Tibial artery (tissue), 4 donors: ENCODE measurements at regions not wholly inside any gene's neighbourhood (a gene's known extent, or its start where the extent isn't known, plus 50 kb on each side); places are given as distances from the start of the nearest gene placed in this dataset.

Source experiments
- DNase-seq, 2 donors: peaks; one replicate each; pipeline ENCODE4 v3.0.0-alpha.2; 2019
- H3K27ac ChIP-seq, 2 donors: fragments of 200-600 bp; sonication (generic) in 1 of 2; 1 replicate in 1 of 2; 2 replicates in 1 of 2; pipeline ENCODE4 v1.5.1; 2018 to 2019; ENCODE audit warnings: mild to moderate bottlenecking in 1 of 2
- H3K27me3 ChIP-seq, 2 donors: fragments of 200-600 bp; sonication (generic) in 1 of 2; one replicate each; pipeline versions ENCODE4 v1.5.1 to v1.6.0; 2016 to 2019
- H3K36me3 ChIP-seq, 3 donors: fragments of 200-600 bp; sonication (generic) in 2 of 3; one replicate each; pipeline ENCODE4 v1.5.1; 2016 to 2019; ENCODE audit warnings: mild to moderate bottlenecking in 2 of 3
- H3K4me1 ChIP-seq, 4 donors: fragments of 200-600 bp; sonication (generic) in 2 of 4; 1 replicate in 3 of 4; 2 replicates in 1 of 4; pipeline ENCODE4 v1.5.1; 2016 to 2019
- H3K4me3 ChIP-seq, 2 donors: fragments of 200-600 bp; sonication (generic) in 1 of 2; 1 replicate in 1 of 2; 2 replicates in 1 of 2; pipeline ENCODE4 v1.5.1; 2018 to 2019; ENCODE audit warnings: mild to moderate bottlenecking in 2 of 2
- H3K9me3 ChIP-seq, 3 donors: fragments of 200-600 bp; sonication (generic) in 1 of 3; one replicate each; pipeline ENCODE4 v1.5.1; 2016 to 2019
- CTCF ChIP-seq, 2 experiments: fragments of 200-600 bp in 1 of 2; fragments of 450-650 bp in 1 of 2; IDR thresholded peaks; one replicate each; pipeline ENCODE4 v1.5.1; 2017 to 2019; ENCODE audit warnings: antibody characterized with exemption in 2 of 2, mild to moderate bottlenecking in 1 of 2, moderate library complexity in 1 of 2
- intact Hi-C: fragments of 100-400 bp; cut with DNase I; formaldehyde crosslinking; loops from one replicate; pipeline ENCODE4 v1.15.0; 2023; ENCODE audit warnings: low total_unique reads

- no peak overlapping the region for H3K4me3 ChIP-seq
- no peak for TF ChIP-seq CTCF (IDR thresholded peaks at IDR 0.05)
- no peaks in the 10 kb centered on the region for H3K4me1 ChIP-seq
- intact Hi-C loops, result no loop called here
- H3K27me3 ChIP-seq, result no peaks in the 10 kb centered on the region
- no peak for DNase-seq
- H3K9me3 ChIP-seq, result no peaks in the 10 kb centered on the region
- H3K27ac ChIP-seq, result no peak overlapping the region
- no peaks in the 10 kb centered on the region for H3K36me3 ChIP-seq
These were observed 219.7 kb upstream of the PLD5 start for GRCh38 chr1:242743983-242744780.

GRCh38 chr1:242738702-242739645 lies 214.5 kb upstream of the PLD5 start:
- intact Hi-C loops, result no loop called here
- no peak overlapping the region for H3K27ac ChIP-seq
- no peak for DNase-seq
- no peaks in the 10 kb centered on the region for H3K27me3 ChIP-seq
- H3K9me3 ChIP-seq, result no peaks in the 10 kb centered on the region
- H3K4me3 ChIP-seq, result no peak overlapping the region
- TF ChIP-seq CTCF (IDR thresholded peaks at IDR 0.05), result no peak
- H3K36me3 ChIP-seq, result no peaks in the 10 kb centered on the region
- no peaks in the 10 kb centered on the region for H3K4me1 ChIP-seq

- H3K27me3 ChIP-seq, result no peaks in the 10 kb centered on the region
- no peak overlapping the region for H3K4me3 ChIP-seq
- no peaks in the 10 kb centered on the region for H3K36me3 ChIP-seq
- H3K27ac ChIP-seq, result no peak overlapping the region
- TF ChIP-seq CTCF (IDR thresholded peaks at IDR 0.05), result no peak
- intact Hi-C loops, result no loop called here
- no peaks in the 10 kb centered on the region for H3K9me3 ChIP-seq
- H3K4me1 ChIP-seq, result no peaks in the 10 kb centered on the region
- DNase-seq, result no peak
These were observed 212.1 kb upstream of the PLD5 start for GRCh38 chr1:242736611-242737010.

- Histone ChIP-seq H3K9me3 (no peaks in the 10 kb centered on the region), H3K4me1 (no peaks in the 10 kb centered on the region), H3K36me3 (no peaks in the 10 kb centered on the region), H3K27me3 (no peaks in the 10 kb centered on the region), H3K27ac (no peak overlapping the region), H3K4me3 (no peak overlapping the region)
- TF ChIP-seq CTCF (IDR thresholded peaks at IDR 0.05), result no peak
- no peak for DNase-seq
- intact Hi-C loops, result no loop called here
These were observed 210.8 kb upstream of the PLD5 start for GRCh38 chr1:242735323-242735722.

GRCh38 chr1:242731446-242731845 lies 206.9 kb upstream of the PLD5 start:
- Histone ChIP-seq H3K9me3 (no peaks in the 10 kb centered on the region), H3K4me1 (no peaks in the 10 kb centered on the region), H3K4me3 (no peak overlapping the region), H3K27ac (no peak overlapping the region), H3K36me3 (no peaks in the 10 kb centered on the region), H3K27me3 (no peaks in the 10 kb centered on the region)
- DNase-seq, result no peak
- no peak for TF ChIP-seq CTCF (IDR thresholded peaks at IDR 0.05)
- intact Hi-C loops, result no loop called here
